GM12874 (cell line): ENCODE measurements at regions not wholly inside any gene's neighbourhood (a gene's known extent, or its start where the extent isn't known, plus 50 kb on each side); places are given as distances from the start of the nearest gene placed in this dataset.

Experiments
- TF ChIP-seq, protein P1 (sequence below): IDR thresholded peaks from 2 replicates; pipeline ENCODE4 v1.5.1; 2011; ENCODE audit warnings: low read depth, mild to moderate bottlenecking, control low read depth, low read length, moderate library complexity; ENCODE audit not compliant: insufficient read depth

DNA sequence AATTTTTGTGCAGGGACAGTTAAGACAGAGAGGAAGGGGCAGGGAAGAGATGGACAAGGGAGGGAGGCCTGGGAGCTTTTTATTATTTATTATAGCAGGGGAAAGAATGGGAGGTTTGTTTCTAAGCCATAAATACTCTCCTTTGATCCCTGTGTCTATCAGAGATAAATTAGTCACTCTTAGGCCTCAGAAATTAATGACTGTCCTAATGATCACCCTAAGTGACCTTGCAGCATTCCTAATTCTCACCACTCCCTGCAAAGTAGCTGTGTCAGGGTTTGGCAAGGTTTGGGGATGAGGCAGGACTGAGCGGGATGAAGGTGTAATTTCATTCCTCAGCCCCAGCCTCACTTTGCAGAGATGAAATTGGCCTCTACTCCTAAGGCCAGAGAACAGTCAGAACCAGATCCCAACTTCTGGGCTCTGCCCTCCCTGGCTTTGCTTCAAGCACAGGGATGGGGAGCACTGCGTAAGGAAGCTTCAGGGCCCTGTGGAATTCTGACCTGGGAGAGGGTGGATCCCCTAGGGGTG is 95.0 kb downstream of the TMEM17 start:
- TF ChIP-seq, protein P1, sequence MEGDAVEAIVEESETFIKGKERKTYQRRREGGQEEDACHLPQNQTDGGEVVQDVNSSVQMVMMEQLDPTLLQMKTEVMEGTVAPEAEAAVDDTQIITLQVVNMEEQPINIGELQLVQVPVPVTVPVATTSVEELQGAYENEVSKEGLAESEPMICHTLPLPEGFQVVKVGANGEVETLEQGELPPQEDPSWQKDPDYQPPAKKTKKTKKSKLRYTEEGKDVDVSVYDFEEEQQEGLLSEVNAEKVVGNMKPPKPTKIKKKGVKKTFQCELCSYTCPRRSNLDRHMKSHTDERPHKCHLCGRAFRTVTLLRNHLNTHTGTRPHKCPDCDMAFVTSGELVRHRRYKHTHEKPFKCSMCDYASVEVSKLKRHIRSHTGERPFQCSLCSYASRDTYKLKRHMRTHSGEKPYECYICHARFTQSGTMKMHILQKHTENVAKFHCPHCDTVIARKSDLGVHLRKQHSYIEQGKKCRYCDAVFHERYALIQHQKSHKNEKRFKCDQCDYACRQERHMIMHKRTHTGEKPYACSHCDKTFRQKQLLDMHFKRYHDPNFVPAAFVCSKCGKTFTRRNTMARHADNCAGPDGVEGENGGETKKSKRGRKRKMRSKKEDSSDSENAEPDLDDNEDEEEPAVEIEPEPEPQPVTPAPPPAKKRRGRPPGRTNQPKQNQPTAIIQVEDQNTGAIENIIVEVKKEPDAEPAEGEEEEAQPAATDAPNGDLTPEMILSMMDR: no peak

DNA sequence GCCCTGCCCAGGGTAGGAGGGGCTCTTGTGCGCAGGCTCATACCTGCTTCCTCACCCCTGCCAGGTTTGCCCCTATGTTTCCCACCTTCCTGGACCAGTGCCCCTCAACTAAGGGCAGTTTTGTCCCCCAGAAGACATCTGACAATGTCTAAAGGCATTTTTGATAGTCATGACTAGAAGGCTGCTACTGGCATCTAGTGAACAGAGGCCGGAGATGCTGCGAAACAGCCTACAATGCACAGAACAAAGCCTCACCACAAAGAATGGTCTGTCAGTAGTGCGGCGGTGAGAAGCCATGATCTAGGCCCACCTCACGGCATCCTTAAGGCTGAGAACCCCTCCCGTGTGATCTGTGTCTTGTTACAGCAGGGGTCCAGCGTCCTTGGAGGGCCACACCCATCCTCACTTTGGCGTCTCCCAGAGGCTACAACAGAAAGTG is 96.0 kb downstream of the TMEM17 start:
- TF ChIP-seq, protein P1: peak; percentile 53

DNA sequence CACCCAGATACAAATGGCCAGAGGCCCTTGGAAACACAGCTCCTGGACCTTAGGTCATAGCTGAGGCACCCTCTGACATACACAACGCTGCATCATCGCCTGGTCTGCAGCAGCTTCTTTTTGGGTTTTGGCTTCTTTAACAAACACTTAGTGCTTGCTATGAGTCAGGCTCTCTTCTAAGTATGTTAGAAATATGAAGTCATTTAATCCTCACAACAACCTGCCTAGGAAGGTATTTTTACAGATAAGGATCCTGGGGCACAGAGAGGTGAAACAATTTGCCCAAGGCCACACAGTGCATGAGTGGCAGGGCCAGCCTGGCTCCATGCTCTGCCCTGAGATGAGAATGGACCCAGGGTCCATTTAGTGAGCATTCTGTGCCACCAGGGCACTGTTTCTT is 96.6 kb downstream of the TMEM17 start:
- TF ChIP-seq, protein P1: no peak

DNA sequence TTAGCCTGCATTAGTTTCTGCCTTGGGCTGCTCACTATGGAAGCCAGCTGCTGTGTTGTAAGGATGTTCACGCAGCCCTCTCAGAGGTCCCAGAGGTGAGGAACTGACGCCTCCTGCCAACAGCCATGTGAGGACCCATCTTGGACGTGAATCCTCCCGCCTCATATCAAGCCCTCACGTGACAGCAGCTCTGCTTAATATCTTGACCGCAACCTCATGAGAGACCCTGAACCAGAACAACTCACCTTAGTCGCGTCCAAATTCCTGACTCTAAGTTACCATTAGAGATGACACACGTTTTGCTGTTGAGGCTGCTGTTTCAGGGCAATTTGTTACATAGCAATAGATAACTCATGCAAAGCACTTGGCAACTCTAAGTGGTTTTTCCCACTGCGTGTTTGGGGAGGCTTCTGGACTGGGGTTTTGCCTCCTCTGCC is 97.7 kb downstream of the TMEM17 start:
- TF ChIP-seq, protein P1: no peak

DNA sequence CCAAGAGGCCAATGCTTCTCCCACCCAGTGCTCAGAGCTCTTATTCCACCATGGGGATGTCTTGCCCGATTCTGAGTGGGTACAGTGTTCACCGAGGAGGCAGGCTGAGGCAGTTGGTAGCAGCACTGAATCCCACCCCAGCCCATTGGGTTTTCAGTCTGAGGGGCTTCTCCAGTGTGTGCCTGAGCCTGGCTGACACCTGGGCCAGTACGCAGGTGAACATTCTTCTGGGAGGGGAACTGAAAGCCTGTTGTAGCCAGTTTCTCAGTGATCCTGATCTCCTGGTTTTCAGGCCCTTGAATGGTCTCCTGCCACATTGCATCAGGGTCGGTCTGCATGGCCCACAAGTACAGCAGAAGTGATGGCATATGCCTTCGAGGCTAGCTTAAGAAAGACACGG is 98.2 kb downstream of the TMEM17 start:
- TF ChIP-seq, protein P1: no peak

DNA sequence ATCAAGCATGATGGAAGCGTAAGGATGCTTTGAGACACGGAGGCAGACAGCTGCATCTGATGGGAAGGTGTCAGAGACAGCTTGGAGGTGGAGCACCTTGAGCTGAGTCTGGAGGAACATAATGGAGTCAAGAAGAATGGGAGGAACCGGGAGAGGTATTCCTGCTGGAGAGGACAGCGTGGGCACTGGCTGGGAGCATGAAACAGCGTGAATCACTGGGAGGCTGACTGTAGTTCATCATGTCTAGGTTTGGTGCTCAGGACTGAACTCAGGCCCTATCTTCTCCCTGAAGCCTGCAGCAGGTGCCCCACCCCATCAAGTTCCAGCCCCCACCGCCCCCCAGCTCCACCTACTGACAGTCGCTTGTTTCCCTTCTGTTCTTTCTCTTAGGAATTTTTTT is 98.6 kb downstream of the TMEM17 start:
- TF ChIP-seq, protein P1: no peak

DNA sequence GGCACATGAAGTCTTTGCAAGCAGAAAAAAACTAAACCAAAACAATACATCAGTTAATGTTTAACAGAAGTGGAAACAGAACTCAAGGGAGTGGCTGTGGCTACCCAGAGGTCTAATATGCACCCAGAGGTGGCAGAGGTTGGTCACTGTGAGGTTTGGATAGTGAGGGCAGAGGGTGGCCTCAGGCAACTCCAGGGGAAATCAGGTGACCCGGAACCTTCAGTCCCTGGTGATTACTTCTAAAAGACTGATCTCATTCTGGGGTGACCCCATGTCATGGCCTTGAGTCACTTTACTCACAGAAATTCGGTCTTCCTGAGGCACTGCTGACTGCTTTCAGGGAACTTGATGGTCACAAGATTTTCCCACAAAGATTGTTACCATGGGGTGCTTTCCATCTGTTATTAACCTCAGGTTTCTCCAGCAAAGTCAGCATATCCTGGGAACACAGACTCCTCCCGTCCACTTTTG is 99.4 kb downstream of the TMEM17 start:
- TF ChIP-seq, protein P1: no peak
